ENCODE measurements at regions not wholly inside any gene's neighbourhood (a gene's known extent, or its start where the extent isn't known, plus 50 kb on each side); places are given as distances from the start of the nearest gene placed in this dataset.

DNA sequence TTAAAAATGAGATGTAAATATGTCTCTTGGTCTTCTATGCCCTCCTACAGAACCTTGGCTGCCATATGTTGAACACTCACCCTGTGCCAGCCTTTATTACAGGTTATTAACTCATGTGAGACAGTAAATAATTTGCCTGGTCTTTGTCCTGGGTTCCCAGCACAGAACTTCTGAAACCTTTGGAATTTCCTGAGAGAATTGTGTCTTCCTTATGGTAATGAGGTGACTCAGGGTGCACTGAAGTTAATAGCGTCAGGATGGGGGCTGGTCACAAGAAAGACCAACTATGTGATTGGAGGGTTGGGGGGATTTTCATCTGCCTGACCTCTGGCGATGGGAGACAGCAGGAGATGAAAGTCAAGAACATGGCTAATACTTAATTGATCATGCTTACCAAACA lies 289.8 kb upstream of the STS start:
- H3K4me2 ChIP-seq, result no peak overlapping the region
- no peaks in the 10 kb centered on the region for H3K36me3 ChIP-seq (replicated peaks in 1 of 2; ENCODE audit: control insufficient read depth in 1 of 2, insufficient read depth in 2 of 2, low read length in 1 of 2)
- H3F3A ChIP-seq (replicated peaks; ENCODE audit: insufficient read depth), result no peaks in the 10 kb centered on the region
- H3K4me3 ChIP-seq (ENCODE audit: low read depth in 2 of 2, low read length in 1 of 2), result no peak overlapping the region
- no peak for TF ChIP-seq RCOR1 (IDR thresholded peaks at IDR 0.05; ENCODE audit: low read length)
- TF ChIP-seq, protein P1, sequence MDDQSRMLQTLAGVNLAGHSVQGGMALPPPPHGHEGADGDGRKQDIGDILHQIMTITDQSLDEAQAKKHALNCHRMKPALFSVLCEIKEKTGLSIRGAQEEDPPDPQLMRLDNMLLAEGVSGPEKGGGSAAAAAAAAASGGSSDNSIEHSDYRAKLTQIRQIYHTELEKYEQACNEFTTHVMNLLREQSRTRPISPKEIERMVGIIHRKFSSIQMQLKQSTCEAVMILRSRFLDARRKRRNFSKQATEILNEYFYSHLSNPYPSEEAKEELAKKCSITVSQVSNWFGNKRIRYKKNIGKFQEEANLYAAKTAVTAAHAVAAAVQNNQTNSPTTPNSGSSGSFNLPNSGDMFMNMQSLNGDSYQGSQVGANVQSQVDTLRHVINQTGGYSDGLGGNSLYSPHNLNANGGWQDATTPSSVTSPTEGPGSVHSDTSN (IDR thresholded peaks at IDR 0.05), result no peak
- TF ChIP-seq MXI1 (IDR thresholded peaks at IDR 0.05; ENCODE audit: low read depth, low read length), result no peak
- no peak for TF ChIP-seq FOSL2 (IDR thresholded peaks at IDR 0.05; ENCODE audit: borderline replicate concordance, low read depth)
- TF ChIP-seq SMC3 (IDR thresholded peaks at IDR 0.05; ENCODE audit: low read depth, low read length), result no peak
- no peak for TF ChIP-seq MEF2A (IDR thresholded peaks at IDR 0.05; ENCODE audit: borderline replicate concordance, low read depth)
- TF ChIP-seq TAF1 (IDR thresholded peaks at IDR 0.05; ENCODE audit: borderline replicate concordance, low read depth, low read length), result no peak
- TF ChIP-seq USF2 (IDR thresholded peaks at IDR 0.05; ENCODE audit: borderline replicate concordance, low read depth, low read length), result no peak
- TF ChIP-seq TCF12 (IDR thresholded peaks at IDR 0.05), result no peak
- no peak for TF ChIP-seq EP300 (IDR thresholded peaks at IDR 0.05; ENCODE audit: borderline replicate concordance in 1 of 2, low read depth in 1 of 2, low read length in 1 of 2)
- TF ChIP-seq POLR2AphosphoS5 (IDR thresholded peaks at IDR 0.05; ENCODE audit: low read depth, low read length), result no peak
- no peak for TF ChIP-seq MAX (IDR thresholded peaks at IDR 0.05; ENCODE audit: low read depth)
- no peak for TF ChIP-seq RAD21 (IDR thresholded peaks at IDR 0.05; ENCODE audit: low read length)
- TF ChIP-seq TEAD4 (IDR thresholded peaks at IDR 0.05; ENCODE audit: borderline replicate concordance, insufficient read depth), result no peak
- TF ChIP-seq GATA2 (CRISPR knock-in tag; IDR thresholded peaks at IDR 0.05), result no peak
- TF ChIP-seq EZH2phosphoT487 (IDR thresholded peaks at IDR 0.05; ENCODE audit: borderline replicate concordance, low read depth), result no peak
- POLR2A ChIA-PET, result no interaction called here
- H3K4me1 ChIP-seq (ENCODE audit: control insufficient read depth in 1 of 2, insufficient read depth in 2 of 2, low read depth in 1 of 2, low read length in 1 of 2), result no peaks in the 10 kb centered on the region
- CTCF ChIA-PET, result no interaction called here
- H2AFZ ChIP-seq (ENCODE audit: low read depth), result no peak overlapping the region
- no peaks in the 10 kb centered on the region for H3K9me2 ChIP-seq
- no peak overlapping the region for H3K9ac ChIP-seq
- H3K27ac ChIP-seq (ENCODE audit: low read depth in 2 of 2, low read length in 1 of 2), result no peak overlapping the region
- no peaks in the 10 kb centered on the region for H3K27me3 ChIP-seq (ENCODE audit: insufficient read depth)
- WGBS (ENCODE audit: low lambda C conversion rate), result 21% methylated on average over 2 of the region's 2 CpGs
- no peaks in the 10 kb centered on the region for H4K20me1 ChIP-seq (ENCODE audit: insufficient read depth)
- no peaks in the 10 kb centered on the region for H3K9me3 ChIP-seq
- no peak for DNase-seq
- H3K79me2 ChIP-seq (ENCODE audit: insufficient read depth), result no peaks in the 10 kb centered on the region

- ChIA-PET CTCF (no interaction called here), POLR2A (interaction anchor here (0.6 kb wide), 1 partner anchor 254 kb away, joined by 3 read pairs; no protein-coding TSS in a partner anchor)
- Histone ChIP-seq H2AFZ (ENCODE audit: low read depth) (no peak overlapping the region), H3K9me3 (no peaks in the 10 kb centered on the region), H3K36me3 (replicated peaks in 1 of 2; ENCODE audit: control insufficient read depth in 1 of 2, insufficient read depth in 2 of 2, low read length in 1 of 2) (no peaks in the 10 kb centered on the region), H3K27me3 (ENCODE audit: insufficient read depth) (no peaks in the 10 kb centered on the region), H4K20me1 (ENCODE audit: insufficient read depth) (no peaks in the 10 kb centered on the region), H3K27ac (ENCODE audit: low read depth in 2 of 2, low read length in 1 of 2) (no peak overlapping the region), H3K9ac (no peak overlapping the region), H3K4me1 (ENCODE audit: control insufficient read depth in 1 of 2, insufficient read depth in 2 of 2, low read depth in 1 of 2, low read length in 1 of 2) (no peaks in the 10 kb centered on the region), H3K79me2 (ENCODE audit: insufficient read depth) (no peaks in the 10 kb centered on the region), H3K4me3 (ENCODE audit: low read depth in 2 of 2, low read length in 1 of 2) (no peak overlapping the region), H3F3A (replicated peaks; ENCODE audit: insufficient read depth) (no peaks in the 10 kb centered on the region), H3K4me2 (no peak overlapping the region), H3K9me2 (no peaks in the 10 kb centered on the region)
- DNase-seq, result no peak
- WGBS (ENCODE audit: low lambda C conversion rate), result 16% methylated on average over 6 of the region's 6 CpGs
- TF ChIP-seq NFIC (IDR thresholded peaks at IDR 0.05; ENCODE audit: borderline replicate concordance) (no peak), GABPA (IDR thresholded peaks at IDR 0.05; ENCODE audit: low read depth) (no peak), MXI1 (IDR thresholded peaks at IDR 0.05; ENCODE audit: low read depth, low read length) (no peak), FOSL2 (IDR thresholded peaks at IDR 0.05; ENCODE audit: borderline replicate concordance, low read depth) (no peak), SIN3A (IDR thresholded peaks at IDR 0.05; ENCODE audit: borderline replicate concordance, low read depth, low read length) (no peak)
- TF ChIP-seq, protein P2, sequence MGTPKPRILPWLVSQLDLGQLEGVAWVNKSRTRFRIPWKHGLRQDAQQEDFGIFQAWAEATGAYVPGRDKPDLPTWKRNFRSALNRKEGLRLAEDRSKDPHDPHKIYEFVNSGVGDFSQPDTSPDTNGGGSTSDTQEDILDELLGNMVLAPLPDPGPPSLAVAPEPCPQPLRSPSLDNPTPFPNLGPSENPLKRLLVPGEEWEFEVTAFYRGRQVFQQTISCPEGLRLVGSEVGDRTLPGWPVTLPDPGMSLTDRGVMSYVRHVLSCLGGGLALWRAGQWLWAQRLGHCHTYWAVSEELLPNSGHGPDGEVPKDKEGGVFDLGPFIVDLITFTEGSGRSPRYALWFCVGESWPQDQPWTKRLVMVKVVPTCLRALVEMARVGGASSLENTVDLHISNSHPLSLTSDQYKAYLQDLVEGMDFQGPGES (IDR thresholded peaks at IDR 0.05; ENCODE audit: low read depth, low read length), result no peak
- TF ChIP-seq, protein P3, sequence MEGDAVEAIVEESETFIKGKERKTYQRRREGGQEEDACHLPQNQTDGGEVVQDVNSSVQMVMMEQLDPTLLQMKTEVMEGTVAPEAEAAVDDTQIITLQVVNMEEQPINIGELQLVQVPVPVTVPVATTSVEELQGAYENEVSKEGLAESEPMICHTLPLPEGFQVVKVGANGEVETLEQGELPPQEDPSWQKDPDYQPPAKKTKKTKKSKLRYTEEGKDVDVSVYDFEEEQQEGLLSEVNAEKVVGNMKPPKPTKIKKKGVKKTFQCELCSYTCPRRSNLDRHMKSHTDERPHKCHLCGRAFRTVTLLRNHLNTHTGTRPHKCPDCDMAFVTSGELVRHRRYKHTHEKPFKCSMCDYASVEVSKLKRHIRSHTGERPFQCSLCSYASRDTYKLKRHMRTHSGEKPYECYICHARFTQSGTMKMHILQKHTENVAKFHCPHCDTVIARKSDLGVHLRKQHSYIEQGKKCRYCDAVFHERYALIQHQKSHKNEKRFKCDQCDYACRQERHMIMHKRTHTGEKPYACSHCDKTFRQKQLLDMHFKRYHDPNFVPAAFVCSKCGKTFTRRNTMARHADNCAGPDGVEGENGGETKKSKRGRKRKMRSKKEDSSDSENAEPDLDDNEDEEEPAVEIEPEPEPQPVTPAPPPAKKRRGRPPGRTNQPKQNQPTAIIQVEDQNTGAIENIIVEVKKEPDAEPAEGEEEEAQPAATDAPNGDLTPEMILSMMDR (IDR thresholded peaks at IDR 0.05), result no peak
- TF ChIP-seq, protein P1 (IDR thresholded peaks at IDR 0.05), result no peak
Observed at GRCh38 chrX:6856471-6856870, 291.0 kb upstream of the STS start.

Measured in SK-N-SH (cell line).